ENCODE measurements at regions not wholly inside any gene's neighbourhood (a gene's known extent, or its start where the extent isn't known, plus 50 kb on each side); places are given as distances from the start of the nearest gene placed in this dataset.
A peak's percentile ranks its signal among the peaks of the same experiment; 100 is the strongest.

GRCh38 chrX:40249582-40249981, 151.8 kb upstream of the BCOR start:
- H3K36me3 ChIP-seq (replicated peaks), result no peaks in the 10 kb centered on the region
- no peak for TF ChIP-seq CTCF (IDR thresholded peaks at IDR 0.05; ENCODE audit: low read depth, low read length, missing control alignments)
- no peak overlapping the region for H3K4me3 ChIP-seq (ENCODE audit: low read depth, low read length)
- in situ Hi-C loops (cut with HindIII; ENCODE audit: low pct_ligation_motif_present, low sequenced_read_pairs), result no loop called here
- H3K27me3 ChIP-seq (replicated peaks), result no peaks in the 10 kb centered on the region
- DNase-seq, result no peak
- H3K27ac ChIP-seq, result no peak overlapping the region

GRCh38 chrX:40248822-40249221, 151.1 kb upstream of the BCOR start:
- in situ Hi-C loops (cut with HindIII; ENCODE audit: low pct_ligation_motif_present, low sequenced_read_pairs), result no loop called here
- TF ChIP-seq CTCF (IDR thresholded peaks at IDR 0.05; ENCODE audit: low read depth, low read length, missing control alignments), result no peak
- no peak overlapping the region for H3K4me3 ChIP-seq (ENCODE audit: low read depth, low read length)

GRCh38 chrX:40247848-40248622, 150.3 kb upstream of the BCOR start:
- no peak for TF ChIP-seq CTCF (IDR thresholded peaks at IDR 0.05; ENCODE audit: low read depth, low read length, missing control alignments)
- in situ Hi-C loops (cut with HindIII; ENCODE audit: low pct_ligation_motif_present, low sequenced_read_pairs), result no loop called here
- Histone ChIP-seq H3K27me3 (replicated peaks) (no peaks in the 10 kb centered on the region), H3K36me3 (replicated peaks) (no peaks in the 10 kb centered on the region), H3K4me3 (ENCODE audit: low read depth, low read length) (no peak overlapping the region), H3K27ac (no peak overlapping the region)
- no peak for DNase-seq

More at GRCh38 chrX:40248822-40249221, 151.1 kb upstream of the BCOR start:
- DNase-seq, result no peak
- Histone ChIP-seq H3K27me3 (replicated peaks) (no peaks in the 10 kb centered on the region), H3K36me3 (replicated peaks) (no peaks in the 10 kb centered on the region), H3K27ac (no peak overlapping the region)

- TF ChIP-seq CTCF (IDR thresholded peaks at IDR 0.05; ENCODE audit: low read depth, low read length, missing control alignments), result no peak
Measured at GRCh38 chrX:40247382-40247781, 149.6 kb upstream of the BCOR start.

GRCh38 chrX:40245488-40246071, 147.8 kb upstream of the BCOR start:
- peak; percentile 26 for DNase-seq
- no peak overlapping the region for H3K27ac ChIP-seq
- in situ Hi-C loops (cut with HindIII; ENCODE audit: low pct_ligation_motif_present, low sequenced_read_pairs), result no loop called here
- no peaks in the 10 kb centered on the region for H3K36me3 ChIP-seq (replicated peaks)
- TF ChIP-seq CTCF (IDR thresholded peaks at IDR 0.05; ENCODE audit: low read depth, low read length, missing control alignments), result no peak
- H3K27me3 ChIP-seq (replicated peaks), result no peaks in the 10 kb centered on the region
- H3K4me3 ChIP-seq (ENCODE audit: low read depth, low read length), result peak overlapping the region; percentile 15

More at GRCh38 chrX:40247382-40247781, 149.6 kb upstream of the BCOR start:
- DNase-seq, result no peak
- in situ Hi-C loops (cut with HindIII; ENCODE audit: low pct_ligation_motif_present, low sequenced_read_pairs), result no loop called here
- no peak overlapping the region for H3K27ac ChIP-seq
- no peak overlapping the region for H3K4me3 ChIP-seq (ENCODE audit: low read depth, low read length)
- H3K36me3 ChIP-seq (replicated peaks), result no peaks in the 10 kb centered on the region
- no peaks in the 10 kb centered on the region for H3K27me3 ChIP-seq (replicated peaks)

Measured in brain microvascular endothelial cell (primary cell).